Loucy (cell line): ENCODE measurements at regions not wholly inside any gene's neighbourhood (a gene's known extent, or its start where the extent isn't known, plus 50 kb on each side); places are given as distances from the start of the nearest gene placed in this dataset.
A peak's percentile ranks its signal among the peaks of the same experiment; 100 is the strongest.

Source experiments
- H2AFZ ChIP-seq: fragments of 200-600 bp; sonication (generic); 2 replicates; pipeline ENCODE4 v1.6.0; 2016; ENCODE audit warnings: antibody characterized with exemption, mild to moderate bottlenecking, low read length, moderate library complexity
- H3F3A ChIP-seq: fragments of 200-600 bp; 2 replicates; pipeline ENCODE4 v1.6.0; 2016; ENCODE audit warnings: antibody characterized with exemption, low read depth, mild to moderate bottlenecking
- H3K27me3 ChIP-seq: fragments of 200-600 bp; sonication (generic); 2 replicates; pipeline ENCODE4 v1.6.1; 2014; ENCODE audit warnings: low read length, mild to moderate bottlenecking; ENCODE audit not compliant: insufficient read depth, poor library complexity, severe bottlenecking
- H3K36me3 ChIP-seq: fragments of 200-600 bp; sonication (generic); 2 replicates; pipeline ENCODE4 v1.6.1; 2016; ENCODE audit warnings: low read length; ENCODE audit not compliant: insufficient read depth
- H3K4me1 ChIP-seq: fragments of 200-600 bp; sonication (generic); 2 replicates; pipeline ENCODE4 v1.5.1; 2014; ENCODE audit warnings: low read length, mild to moderate bottlenecking; ENCODE audit not compliant: insufficient read depth, poor library complexity, severe bottlenecking
- H3K4me2 ChIP-seq: fragments of 200-600 bp; sonication (generic); 2 replicates; pipeline ENCODE4 v1.6.0; 2014; ENCODE audit warnings: antibody characterized with exemption, low read length, low read depth, mild to moderate bottlenecking; ENCODE audit not compliant: poor library complexity, severe bottlenecking
- H3K4me3 ChIP-seq: fragments of 200-600 bp; sonication (generic); 2 replicates; pipeline ENCODE4 v1.5.1; 2014; ENCODE audit warnings: low read length, mild to moderate bottlenecking, mixed read lengths; ENCODE audit not compliant: poor library complexity, severe bottlenecking
- H3K79me2 ChIP-seq: fragments of 200-600 bp; sonication (generic); 2 replicates; pipeline ENCODE4 v1.6.1; 2014; ENCODE audit warnings: low read length; ENCODE audit not compliant: insufficient read depth
- H3K9ac ChIP-seq: fragments of 200-600 bp; sonication (generic); 2 replicates; pipeline ENCODE4 v1.6.0; 2014; ENCODE audit warnings: mild to moderate bottlenecking, low read depth, low read length, moderate library complexity; ENCODE audit not compliant: poor library complexity, severe bottlenecking
- H3K9me2 ChIP-seq: fragments of 200-600 bp; sonication (generic); replicated peaks from 2 replicates; pipeline ENCODE4 v1.6.1; 2016; ENCODE audit warnings: low read depth, low read length, mixed read lengths
- H3K9me3 ChIP-seq: fragments of 200-600 bp; sonication (generic); 2 replicates; pipeline ENCODE4 v1.6.1; 2014; ENCODE audit warnings: mild to moderate bottlenecking, antibody characterized with exemption, low read length, low read depth; ENCODE audit not compliant: insufficient read depth
- H4K20me1 ChIP-seq: fragments of 200-600 bp; sonication (generic); 2 replicates; pipeline ENCODE4 v1.6.0; 2014; ENCODE audit warnings: antibody characterized with exemption, low read length, mild to moderate bottlenecking; ENCODE audit not compliant: insufficient read depth, poor library complexity, severe bottlenecking
- CTCF ChIP-seq: fragments of 200-600 bp; sonication (generic); conservative IDR thresholded peaks from 2 replicates; pipeline ENCODE4 v1.5.1; 2014; ENCODE audit warnings: mild to moderate bottlenecking, antibody characterized with exemption, low read length
- EZH2phosphoT487 ChIP-seq: fragments of 200-600 bp; IDR thresholded peaks from 2 replicates; pipeline ENCODE4 v1.6.1; 2018; ENCODE audit warnings: antibody characterized with exemption, mild to moderate bottlenecking, moderate library complexity, borderline replicate concordance

DNA sequence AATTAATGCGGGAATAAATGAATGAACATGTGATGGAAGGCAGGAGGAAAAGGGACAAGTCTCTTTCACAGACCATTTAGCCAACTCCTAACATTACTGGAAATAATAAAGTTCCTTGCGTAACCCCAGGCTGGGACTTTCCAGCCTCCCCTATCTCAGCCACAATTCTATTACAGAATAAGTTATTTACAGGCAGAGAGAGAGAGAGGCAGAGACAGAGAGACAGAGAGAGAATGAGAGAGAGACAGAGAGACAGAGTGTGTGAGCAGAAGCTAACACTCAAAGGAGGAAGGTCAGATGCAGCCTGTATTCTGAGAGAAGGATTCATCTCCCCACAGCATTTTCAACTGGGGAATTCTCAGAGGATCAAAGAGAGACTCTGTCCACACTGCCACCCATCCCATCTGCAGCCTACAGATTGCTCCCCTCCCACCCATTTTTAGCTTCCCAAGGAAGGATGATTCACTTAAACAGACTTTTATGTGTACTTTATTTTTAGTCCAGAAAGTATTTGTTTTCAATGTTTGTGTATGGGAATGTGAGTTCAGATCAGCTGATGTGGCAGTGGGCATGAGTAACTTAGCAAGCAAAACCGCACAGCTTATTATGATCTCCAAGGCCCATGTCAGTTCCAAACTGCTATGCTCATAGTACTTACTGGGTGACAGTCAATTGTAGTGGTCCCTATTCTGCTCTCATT is 165.7 kb downstream of the CAND1 start:
- Histone ChIP-seq H3K79me2 (no peaks in the 10 kb centered on the region), H3K4me1 (peaks cover 32% of the 10 kb centered on the region), H3F3A (no peaks in the 10 kb centered on the region), H2AFZ (no peak overlapping the region), H3K4me2 (no peak overlapping the region), H3K9ac (no peak overlapping the region), H3K36me3 (no peaks in the 10 kb centered on the region), H3K27me3 (no peaks in the 10 kb centered on the region), H4K20me1 (no peaks in the 10 kb centered on the region), H3K4me3 (no peak overlapping the region), H3K9me2 (no peaks in the 10 kb centered on the region), H3K9me3 (no peaks in the 10 kb centered on the region)
- TF ChIP-seq EZH2phosphoT487 = no peak
- TF ChIP-seq CTCF = no peak

DNA sequence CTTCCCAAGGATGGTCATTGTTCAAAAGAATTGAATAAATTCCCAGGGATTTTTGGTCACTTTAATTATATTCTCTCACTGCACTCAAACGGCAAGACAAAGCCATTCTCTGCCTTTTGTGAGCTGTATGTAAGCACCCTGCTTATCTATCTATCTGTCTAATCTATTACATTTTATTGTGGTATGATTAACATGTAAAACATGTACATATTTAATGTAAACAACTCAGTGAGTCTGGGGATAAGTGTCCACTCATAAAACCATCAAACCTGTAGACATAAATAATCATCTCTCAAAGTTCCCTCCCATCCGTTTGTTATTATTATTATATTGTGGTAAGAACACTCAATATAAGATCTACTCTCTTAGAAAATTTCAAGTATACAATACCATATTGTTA is 167.1 kb downstream of the CAND1 start:
- Histone ChIP-seq H3K79me2 (no peaks in the 10 kb centered on the region), H2AFZ (no peak overlapping the region), H4K20me1 (no peaks in the 10 kb centered on the region), H3K9me2 (no peaks in the 10 kb centered on the region), H3K9me3 (no peaks in the 10 kb centered on the region), H3K4me3 (no peak overlapping the region), H3K27me3 (no peaks in the 10 kb centered on the region), H3K4me2 (peak overlapping the region; percentile 31), H3F3A (no peaks in the 10 kb centered on the region), H3K36me3 (no peaks in the 10 kb centered on the region), H3K9ac (no peak overlapping the region), H3K4me1 (peaks cover 32% of the 10 kb centered on the region)
- no peak for TF ChIP-seq EZH2phosphoT487
- no peak for TF ChIP-seq CTCF

GRCh38 chr12:67437011-67437410 is 167.9 kb downstream of the CAND1 start:
- H3K4me1 ChIP-seq = peaks cover 32% of the 10 kb centered on the region
- H3K36me3 ChIP-seq = no peaks in the 10 kb centered on the region
- H3K9ac ChIP-seq = no peak overlapping the region
- H2AFZ ChIP-seq = no peak overlapping the region
- no peak overlapping the region for H3K4me3 ChIP-seq
- H3K27me3 ChIP-seq = no peaks in the 10 kb centered on the region
- no peaks in the 10 kb centered on the region for H3K9me3 ChIP-seq
- H3K79me2 ChIP-seq = no peaks in the 10 kb centered on the region
- no peaks in the 10 kb centered on the region for H4K20me1 ChIP-seq
- no peaks in the 10 kb centered on the region for H3F3A ChIP-seq
- TF ChIP-seq EZH2phosphoT487 (no peak), CTCF (no peak)
- peak overlapping the region; percentile 31 for H3K4me2 ChIP-seq
- no peaks in the 10 kb centered on the region for H3K9me2 ChIP-seq
